Vagina (tissue), 2 donors: ENCODE measurements at regions not wholly inside any gene's neighbourhood (a gene's known extent, or its start where the extent isn't known, plus 50 kb on each side); places are given as distances from the start of the nearest gene placed in this dataset.

Source experiments
- DNase-seq, 2 donors: peaks; one replicate each; pipeline ENCODE4 v3.0.0-alpha.2; 2017; ENCODE audit errors: extremely low spot score in 2 of 2
- H3K27ac ChIP-seq: fragments of 200-600 bp; sonication (generic); one replicate; pipeline ENCODE4 v1.5.1; 2019
- H3K27me3 ChIP-seq: fragments of 200-600 bp; sonication (generic); one replicate; pipeline ENCODE4 v1.5.1; 2019
- H3K36me3 ChIP-seq, 2 donors: fragments of 200-600 bp; sonication (generic); one replicate each; pipeline ENCODE4 v1.5.1; 2017 to 2019
- H3K4me1 ChIP-seq: fragments of 200-600 bp; sonication (generic); one replicate; pipeline ENCODE4 v1.5.1; 2019
- H3K4me3 ChIP-seq, 2 donors: fragments of 200-600 bp; sonication (generic); 1 replicate in 1 of 2; 2 replicates in 1 of 2; pipeline ENCODE4 v1.5.1; 2016 to 2019
- H3K9me3 ChIP-seq: fragments of 200-600 bp; sonication (generic); one replicate; pipeline ENCODE4 v1.5.1; 2019
- POLR2A ChIP-seq, 2 donors: fragments of 450-650 bp; IDR thresholded peaks; one replicate each; pipeline ENCODE4 v1.6.1; 2017; ENCODE audit warnings: antibody characterized with exemption in 2 of 2, mild to moderate bottlenecking in 2 of 2, moderate library complexity in 2 of 2
- POLR2AphosphoS5 ChIP-seq, 2 donors: sonication (generic); formaldehyde crosslinking; IDR thresholded peaks; one replicate each; pipeline ENCODE4 v1.9.0; 2017; ENCODE audit warnings: antibody characterized with exemption in 2 of 2, mild to moderate bottlenecking in 2 of 2, low read depth in 1 of 2; ENCODE audit not compliant: insufficient read depth in 1 of 2
- intact Hi-C: fragments of 100-400 bp; cut with DNase I; formaldehyde crosslinking; loops from one replicate; pipeline ENCODE4 v1.15.1; 2023
- TF ChIP-seq, protein P1 (sequence below), 3 experiments: fragments of 450-650 bp in 2 of 3; fragments of 200-600 bp in 1 of 3; sonication (generic) in 1 of 3; IDR thresholded peaks; one replicate each; pipeline ENCODE4 v1.5.1; 2017 to 2019; ENCODE audit warnings: antibody characterized with exemption in 3 of 3, mild to moderate bottlenecking in 2 of 3, moderate library complexity in 2 of 3

GRCh38 chr18:76640438-76640837 is 145.4 kb upstream of the ZNF516 start:
- no peak overlapping the region for H3K4me3 ChIP-seq
- no peak for DNase-seq
- no peaks in the 10 kb centered on the region for H3K4me1 ChIP-seq
- no peaks in the 10 kb centered on the region for H3K27me3 ChIP-seq
- H3K36me3 ChIP-seq, result no peaks in the 10 kb centered on the region
- H3K9me3 ChIP-seq, result no peaks in the 10 kb centered on the region
- no peak overlapping the region for H3K27ac ChIP-seq
- intact Hi-C loops, result no loop called here
- TF ChIP-seq, protein P1, sequence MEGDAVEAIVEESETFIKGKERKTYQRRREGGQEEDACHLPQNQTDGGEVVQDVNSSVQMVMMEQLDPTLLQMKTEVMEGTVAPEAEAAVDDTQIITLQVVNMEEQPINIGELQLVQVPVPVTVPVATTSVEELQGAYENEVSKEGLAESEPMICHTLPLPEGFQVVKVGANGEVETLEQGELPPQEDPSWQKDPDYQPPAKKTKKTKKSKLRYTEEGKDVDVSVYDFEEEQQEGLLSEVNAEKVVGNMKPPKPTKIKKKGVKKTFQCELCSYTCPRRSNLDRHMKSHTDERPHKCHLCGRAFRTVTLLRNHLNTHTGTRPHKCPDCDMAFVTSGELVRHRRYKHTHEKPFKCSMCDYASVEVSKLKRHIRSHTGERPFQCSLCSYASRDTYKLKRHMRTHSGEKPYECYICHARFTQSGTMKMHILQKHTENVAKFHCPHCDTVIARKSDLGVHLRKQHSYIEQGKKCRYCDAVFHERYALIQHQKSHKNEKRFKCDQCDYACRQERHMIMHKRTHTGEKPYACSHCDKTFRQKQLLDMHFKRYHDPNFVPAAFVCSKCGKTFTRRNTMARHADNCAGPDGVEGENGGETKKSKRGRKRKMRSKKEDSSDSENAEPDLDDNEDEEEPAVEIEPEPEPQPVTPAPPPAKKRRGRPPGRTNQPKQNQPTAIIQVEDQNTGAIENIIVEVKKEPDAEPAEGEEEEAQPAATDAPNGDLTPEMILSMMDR (IDR thresholded peaks at IDR 0.05), result no peak
- TF ChIP-seq POLR2AphosphoS5 (IDR thresholded peaks at IDR 0.05; ENCODE audit: insufficient read depth in 1 of 2, low read depth in 1 of 2) (no peak), POLR2A (IDR thresholded peaks at IDR 0.05) (no peak)

DNA sequence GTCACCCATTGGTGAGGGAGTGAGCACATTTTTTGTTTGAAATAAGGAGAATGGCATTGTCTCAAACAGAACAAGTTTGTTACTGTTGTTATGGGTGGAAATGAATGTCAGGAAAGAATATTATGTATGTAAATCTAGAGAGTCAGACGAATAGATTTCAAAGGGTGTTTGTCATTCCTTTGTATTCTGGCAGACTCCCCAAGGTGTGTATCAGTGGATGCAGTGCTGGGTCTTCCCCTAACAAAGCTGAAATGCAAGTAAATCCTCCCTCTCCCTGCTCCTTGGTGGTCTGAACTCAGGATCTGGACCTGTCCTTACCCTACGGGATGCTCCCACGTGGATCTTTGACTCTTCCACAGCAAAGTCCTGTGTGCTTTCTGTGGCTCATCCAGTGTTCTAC is 139.5 kb upstream of the ZNF516 start:
- Histone ChIP-seq H3K4me3 (no peak overlapping the region), H3K4me1 (no peaks in the 10 kb centered on the region), H3K27ac (no peak overlapping the region), H3K9me3 (no peaks in the 10 kb centered on the region), H3K27me3 (no peaks in the 10 kb centered on the region), H3K36me3 (no peaks in the 10 kb centered on the region)
- TF ChIP-seq, protein P1 (IDR thresholded peaks at IDR 0.05), result no peak
- TF ChIP-seq POLR2AphosphoS5 (IDR thresholded peaks at IDR 0.05; ENCODE audit: insufficient read depth in 1 of 2, low read depth in 1 of 2) (no peak), POLR2A (IDR thresholded peaks at IDR 0.05) (no peak)
- intact Hi-C loops, result no loop called here
- DNase-seq, result no peak

GRCh38 chr18:76633588-76634269 is 138.7 kb upstream of the ZNF516 start:
- Histone ChIP-seq H3K27ac (no peak overlapping the region), H3K36me3 (no peaks in the 10 kb centered on the region), H3K27me3 (no peaks in the 10 kb centered on the region), H3K4me3 (no peak overlapping the region), H3K9me3 (no peaks in the 10 kb centered on the region), H3K4me1 (no peaks in the 10 kb centered on the region)
- no peak for TF ChIP-seq POLR2A (IDR thresholded peaks at IDR 0.05)
- TF ChIP-seq, protein P1 (IDR thresholded peaks at IDR 0.05), result no peak
- TF ChIP-seq POLR2AphosphoS5 (IDR thresholded peaks at IDR 0.05; ENCODE audit: insufficient read depth in 1 of 2, low read depth in 1 of 2), result no peak
- DNase-seq, result no peak
- intact Hi-C loops, result no loop called here

DNA sequence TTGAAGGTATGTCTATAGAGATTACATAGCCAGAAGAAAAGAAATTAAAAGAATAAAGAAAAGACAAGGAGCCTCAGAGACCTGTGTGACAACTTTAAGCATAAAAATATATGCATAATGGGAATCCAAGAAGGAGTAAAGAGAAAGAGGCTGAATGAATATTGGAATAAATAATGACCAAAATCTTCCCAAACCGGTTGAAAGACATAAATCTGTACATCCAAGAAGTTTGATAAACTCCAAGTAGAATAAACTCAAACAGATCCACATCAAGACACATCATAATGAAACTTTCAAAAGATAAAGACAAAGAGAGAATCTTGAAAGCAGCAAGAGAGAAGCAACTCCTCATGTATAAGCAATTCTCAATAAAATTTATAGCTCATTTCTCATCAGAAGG is 132.4 kb upstream of the ZNF516 start:
- TF ChIP-seq, protein P1 (IDR thresholded peaks at IDR 0.05), result no peak
- no peak for TF ChIP-seq POLR2AphosphoS5 (IDR thresholded peaks at IDR 0.05; ENCODE audit: insufficient read depth in 1 of 2, low read depth in 1 of 2)
- TF ChIP-seq POLR2A (IDR thresholded peaks at IDR 0.05), result no peak
- H3K27ac ChIP-seq, result no peak overlapping the region
- peaks cover under 1% of the 10 kb centered on the region for H3K4me1 ChIP-seq
- no peaks in the 10 kb centered on the region for H3K36me3 ChIP-seq
- no peaks in the 10 kb centered on the region for H3K27me3 ChIP-seq
- intact Hi-C loops, result no loop called here
- H3K4me3 ChIP-seq, result no peak overlapping the region
- DNase-seq, result no peak
- no peaks in the 10 kb centered on the region for H3K9me3 ChIP-seq

- Histone ChIP-seq H3K9me3 (no peaks in the 10 kb centered on the region), H3K4me3 (no peak overlapping the region), H3K27me3 (no peaks in the 10 kb centered on the region), H3K27ac (no peak overlapping the region), H3K36me3 (no peaks in the 10 kb centered on the region), H3K4me1 (peaks cover 5% of the 10 kb centered on the region)
- DNase-seq, result no peak
- TF ChIP-seq, protein P1 (IDR thresholded peaks at IDR 0.05), result no peak
- TF ChIP-seq POLR2A (IDR thresholded peaks at IDR 0.05) (no peak), POLR2AphosphoS5 (IDR thresholded peaks at IDR 0.05; ENCODE audit: insufficient read depth in 1 of 2, low read depth in 1 of 2) (no peak)
- intact Hi-C loops, result no loop called here
Measured at GRCh38 chr18:76626991-76627390, 131.9 kb upstream of the ZNF516 start.
